Spleen (tissue), 11 donors: ENCODE measurements at regions not wholly inside any gene's neighbourhood (a gene's known extent, or its start where the extent isn't known, plus 50 kb on each side); places are given as distances from the start of the nearest gene placed in this dataset.

Source experiments
- DNase-seq: peaks from one replicate; pipeline ENCODE4 v3.0.0-alpha.2; 2020
- H3K27ac ChIP-seq, 8 donors: fragments of 200-600 bp; sonication (generic) in 7 of 8; 1 replicate in 4 of 8; 2 replicates in 4 of 8; pipeline versions ENCODE4 v1.5.0 to v1.8.0; 2016 to 2021; ENCODE audit warnings: inconsistent platforms in 4 of 8, mild to moderate bottlenecking in 4 of 8, moderate library complexity in 1 of 8
- H3K27me3 ChIP-seq, 7 donors: fragments of 200-600 bp; sonication (generic) in 6 of 7; replicated peaks in 1 of 7; 1 replicate in 4 of 7; 2 replicates in 3 of 7; pipeline versions ENCODE4 v1.5.0 to v1.8.0; 2016 to 2021; ENCODE audit warnings: inconsistent platforms in 3 of 7, mild to moderate bottlenecking in 1 of 7
- H3K36me3 ChIP-seq, 6 donors: fragments of 200-600 bp; sonication (generic) in 5 of 6; 1 replicate in 4 of 6; 2 replicates in 2 of 6; pipeline versions ENCODE4 v1.5.0 to v1.8.0; 2016 to 2021; ENCODE audit warnings: inconsistent platforms in 2 of 6
- H3K4me1 ChIP-seq, 6 donors: fragments of 200-600 bp; sonication (generic) in 5 of 6; 1 replicate in 3 of 6; 2 replicates in 3 of 6; pipeline versions ENCODE4 v1.5.0 to v1.8.0; 2016 to 2021; ENCODE audit warnings: inconsistent platforms in 3 of 6
- H3K4me3 ChIP-seq, 8 donors: fragments of 200-600 bp; sonication (generic) in 7 of 8; 1 replicate in 4 of 8; 2 replicates in 4 of 8; pipeline versions ENCODE4 v1.5.0 to v1.8.0; 2016 to 2021; ENCODE audit warnings: inconsistent platforms in 4 of 8, mild to moderate bottlenecking in 4 of 8, moderate library complexity in 2 of 8
- H3K9me3 ChIP-seq, 8 donors: fragments of 200-600 bp; sonication (generic) in 7 of 8; 1 replicate in 4 of 8; 2 replicates in 4 of 8; pipeline versions ENCODE4 v1.5.0 to v1.8.0; 2016 to 2021; ENCODE audit warnings: inconsistent platforms in 4 of 8
- POLR2A ChIP-seq, 3 donors: fragments of 450-650 bp; IDR thresholded peaks; one replicate each; pipeline ENCODE4 v1.5.1; 2017; ENCODE audit warnings: antibody characterized with exemption in 3 of 3, mild to moderate bottlenecking in 1 of 3
- POLR2AphosphoS5 ChIP-seq, 3 donors: sonication (generic); formaldehyde crosslinking; IDR thresholded peaks; one replicate each; pipeline ENCODE4 v1.5.1; 2017; ENCODE audit warnings: antibody characterized with exemption in 3 of 3
- WGBS, 5 donors: extraction: QIAGEN DNeasy Blood & Tissue Kit in 3 of 5; methylation state at CpG; one replicate each; pipeline versions ENCODE4 v1.1.5 to v1.1.7; 2013 to 2018; 5-methylcytosine and 5-hydroxymethylcytosine counted together
- intact Hi-C: fragments of 100-400 bp; cut with DNase I; formaldehyde crosslinking; loops from one replicate; pipeline ENCODE4 v1.15.0; 2023; ENCODE audit warnings: low total_unique reads
- TF ChIP-seq, protein P1 (sequence below), 11 experiments: fragments of 200-600 bp in 7 of 11; fragments of 450-650 bp in 4 of 11; sonication (generic) in 4 of 11; IDR thresholded peaks in 8 of 11; conservative IDR thresholded peaks in 3 of 11; 1 replicate in 7 of 11; 2 replicates in 4 of 11; pipeline versions ENCODE4 v1.4.0 to v1.8.0; 2016 to 2021; ENCODE audit warnings: antibody characterized with exemption in 11 of 11, inconsistent platforms in 4 of 11, mild to moderate bottlenecking in 1 of 11
- donor health status: healthy with polysubstance abuse.
- donor health status: DM: no; HTN: no; CAD: no; lungs with moderate emphysema.
- donor health status: DM: no; HTN: no; CAD: no.
- donor health status: Bipolar disorder and iron deficiency.
- donor health status: healthy.
- donor health status: DM: no; HTN: no; CAD: no.
- donor health status: DM: yes; HTN: yes; CAD: no.

DNA sequence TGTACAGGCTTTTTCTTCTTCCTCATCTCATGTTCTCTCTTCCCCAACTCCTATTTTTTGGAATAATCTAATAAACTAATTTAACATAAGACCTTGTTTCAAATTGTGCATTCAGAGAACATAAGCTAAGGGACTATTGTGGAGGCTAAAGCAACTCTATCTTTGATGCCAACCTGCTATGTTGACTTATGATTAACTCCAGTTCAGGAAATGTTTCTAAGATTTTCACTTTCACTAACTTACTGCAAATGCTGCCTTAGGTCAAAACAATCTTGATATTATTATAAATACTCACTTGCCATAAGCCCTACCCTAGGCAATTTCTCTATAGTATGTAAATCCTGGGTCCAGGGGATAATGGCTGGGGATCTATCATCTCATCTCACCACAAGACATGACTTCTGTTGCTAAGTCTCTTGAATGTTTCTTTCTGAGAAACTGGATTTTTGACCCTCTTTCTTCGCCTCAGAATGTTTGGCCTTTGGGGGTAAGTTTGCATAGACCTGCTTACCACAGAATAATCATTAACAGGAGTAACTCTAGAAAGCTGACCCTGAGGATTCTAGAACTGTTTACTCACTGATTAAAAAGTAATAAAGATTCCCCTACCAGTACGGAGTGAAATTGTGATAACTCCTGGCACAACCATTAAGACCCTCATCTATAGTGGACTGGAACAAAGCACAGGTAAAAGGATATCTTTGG is 768.1 kb downstream of the GBE1 start:
- WGBS, 5 donors: 72 to 81% (median 78%) methylated on average over 2 of the region's 2 CpGs

DNA sequence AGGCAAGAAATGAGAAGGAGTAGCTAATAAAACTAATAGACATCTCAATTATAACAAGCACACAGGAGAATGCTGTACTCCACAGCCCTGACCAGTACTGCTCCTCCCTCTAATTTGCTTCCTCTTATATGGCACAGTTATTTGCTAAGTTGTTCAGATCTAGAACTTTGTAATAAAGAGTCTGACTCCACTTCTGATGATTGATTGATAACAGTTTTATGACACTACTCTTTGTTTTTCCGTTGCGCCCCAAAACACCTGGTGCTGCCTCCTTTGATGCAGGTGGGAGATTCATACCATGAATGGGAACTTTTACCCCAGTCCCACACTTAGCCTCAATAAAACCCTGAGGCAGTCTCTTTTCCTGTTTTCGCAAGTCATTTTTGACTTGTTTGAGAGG is 777.7 kb downstream of the GBE1 start:
- Histone ChIP-seq H3K4me1 (no peaks in the 10 kb centered on the region), H3K27me3 (no peaks in the 10 kb centered on the region), H3K36me3 (no peaks in the 10 kb centered on the region), H3K27ac (no peak overlapping the region), H3K4me3 (no peak overlapping the region), H3K9me3 (peaks cover 0 to 30% (median 22%) of the 10 kb centered on the region in 8 donors)
- TF ChIP-seq POLR2AphosphoS5 (IDR thresholded peaks at IDR 0.05) (no peak), POLR2A (IDR thresholded peaks at IDR 0.05) (no peak)
- TF ChIP-seq, protein P1, sequence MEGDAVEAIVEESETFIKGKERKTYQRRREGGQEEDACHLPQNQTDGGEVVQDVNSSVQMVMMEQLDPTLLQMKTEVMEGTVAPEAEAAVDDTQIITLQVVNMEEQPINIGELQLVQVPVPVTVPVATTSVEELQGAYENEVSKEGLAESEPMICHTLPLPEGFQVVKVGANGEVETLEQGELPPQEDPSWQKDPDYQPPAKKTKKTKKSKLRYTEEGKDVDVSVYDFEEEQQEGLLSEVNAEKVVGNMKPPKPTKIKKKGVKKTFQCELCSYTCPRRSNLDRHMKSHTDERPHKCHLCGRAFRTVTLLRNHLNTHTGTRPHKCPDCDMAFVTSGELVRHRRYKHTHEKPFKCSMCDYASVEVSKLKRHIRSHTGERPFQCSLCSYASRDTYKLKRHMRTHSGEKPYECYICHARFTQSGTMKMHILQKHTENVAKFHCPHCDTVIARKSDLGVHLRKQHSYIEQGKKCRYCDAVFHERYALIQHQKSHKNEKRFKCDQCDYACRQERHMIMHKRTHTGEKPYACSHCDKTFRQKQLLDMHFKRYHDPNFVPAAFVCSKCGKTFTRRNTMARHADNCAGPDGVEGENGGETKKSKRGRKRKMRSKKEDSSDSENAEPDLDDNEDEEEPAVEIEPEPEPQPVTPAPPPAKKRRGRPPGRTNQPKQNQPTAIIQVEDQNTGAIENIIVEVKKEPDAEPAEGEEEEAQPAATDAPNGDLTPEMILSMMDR (IDR thresholded peaks at IDR 0.05 in 8 of 11, conservative IDR thresholded peaks at IDR 0.05 in 3 of 11): no peak
- 55 to 93% (median 78%) methylated on average over 3 of the region's 3 CpGs for WGBS, 5 donors
- intact Hi-C loops: no loop called here
- DNase-seq: no peak

More for the DNA sequence above, 768.1 kb downstream of the GBE1 start:
- peaks cover 0 to 34% (median 17%) of the 10 kb centered on the region in 8 donors for H3K9me3 ChIP-seq
- H3K4me1 ChIP-seq: no peaks in the 10 kb centered on the region
- no peak overlapping the region for H3K27ac ChIP-seq
- no peak overlapping the region for H3K4me3 ChIP-seq
- no peak for TF ChIP-seq POLR2A (IDR thresholded peaks at IDR 0.05)
- no peak for TF ChIP-seq POLR2AphosphoS5 (IDR thresholded peaks at IDR 0.05)
- TF ChIP-seq, protein P1 (IDR thresholded peaks at IDR 0.05 in 8 of 11, conservative IDR thresholded peaks at IDR 0.05 in 3 of 11): no peak
- no peaks in the 10 kb centered on the region for H3K36me3 ChIP-seq
- intact Hi-C loops: no loop called here
- no peak for DNase-seq
- no peaks in the 10 kb centered on the region for H3K27me3 ChIP-seq

DNA sequence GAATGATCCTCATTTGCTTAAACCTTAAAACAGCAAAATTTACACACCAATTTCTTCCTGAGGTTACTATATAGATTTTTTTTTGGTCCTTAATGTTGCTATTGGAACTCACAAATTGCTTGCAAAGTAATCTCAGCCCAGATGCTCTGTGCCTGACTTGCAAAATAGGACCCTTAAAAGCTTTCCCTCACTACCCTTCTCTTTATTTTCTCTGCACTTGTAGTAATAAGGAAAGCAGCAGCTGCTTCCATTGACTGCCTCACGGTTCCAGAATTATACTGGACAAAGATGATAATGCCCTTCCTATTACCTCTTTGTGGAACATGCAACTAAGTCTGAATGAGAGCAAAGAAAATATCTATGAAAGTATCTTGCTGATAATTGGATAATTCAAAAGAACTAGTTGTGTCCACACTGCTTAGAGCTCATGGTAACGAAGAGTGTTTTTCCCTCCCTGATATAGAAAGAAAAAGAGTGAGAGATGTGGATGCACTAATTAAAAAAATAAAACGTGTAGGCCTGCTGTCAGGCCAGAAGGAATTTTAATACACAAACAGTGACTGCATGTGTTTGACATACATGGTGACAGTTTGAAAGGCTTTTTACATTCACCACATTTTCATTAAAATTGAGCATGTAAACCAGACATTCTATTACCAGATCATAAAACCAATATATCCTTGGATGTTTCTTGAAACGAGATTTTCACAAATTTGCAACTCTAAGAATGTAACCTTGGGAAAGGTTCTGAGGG is 783.1 kb downstream of the GBE1 start:
- TF ChIP-seq POLR2AphosphoS5 (IDR thresholded peaks at IDR 0.05) (no peak), POLR2A (IDR thresholded peaks at IDR 0.05) (no peak)
- TF ChIP-seq, protein P1 (IDR thresholded peaks at IDR 0.05 in 8 of 11, conservative IDR thresholded peaks at IDR 0.05 in 3 of 11): no peak

DNA sequence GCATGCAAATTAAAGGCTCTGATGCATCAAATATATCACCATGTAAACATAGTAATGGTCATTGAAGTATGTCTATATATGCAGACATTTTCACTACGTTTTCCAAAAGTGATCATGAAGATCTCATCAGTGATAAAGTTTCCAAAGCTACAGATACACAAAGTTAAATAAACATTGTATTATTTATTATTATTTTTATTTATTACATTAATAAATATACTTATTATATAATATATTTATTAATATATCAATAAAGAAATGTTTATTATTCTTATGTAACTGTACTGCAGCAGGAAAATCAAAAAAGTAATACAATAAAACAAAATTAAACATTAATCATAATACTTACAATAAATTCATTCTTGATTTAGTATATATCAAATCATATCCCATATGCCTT is 791.2 kb downstream of the GBE1 start:
- 64 to 83% (median 68%) methylated on average over 1 of the region's 1 CpG for WGBS, 5 donors
- intact Hi-C loops: no loop called here
- no peak overlapping the region for H3K4me3 ChIP-seq
- TF ChIP-seq POLR2AphosphoS5 (IDR thresholded peaks at IDR 0.05) (no peak), POLR2A (IDR thresholded peaks at IDR 0.05) (no peak)
- TF ChIP-seq, protein P1 (IDR thresholded peaks at IDR 0.05 in 8 of 11, conservative IDR thresholded peaks at IDR 0.05 in 3 of 11): no peak
- no peak overlapping the region for H3K27ac ChIP-seq
- H3K36me3 ChIP-seq: no peaks in the 10 kb centered on the region
- DNase-seq: no peak
- no peaks in the 10 kb centered on the region for H3K4me1 ChIP-seq
- no peaks in the 10 kb centered on the region for H3K27me3 ChIP-seq
- peaks cover 0 to 37% (median 28%) of the 10 kb centered on the region in 8 donors for H3K9me3 ChIP-seq

More for the DNA sequence above, 783.1 kb downstream of the GBE1 start:
- Histone ChIP-seq H3K9me3 (peaks cover 0 to 22% (median 14%) of the 10 kb centered on the region in 8 donors), H3K27ac (no peak overlapping the region), H3K36me3 (no peaks in the 10 kb centered on the region), H3K4me3 (no peak overlapping the region), H3K4me1 (no peaks in the 10 kb centered on the region), H3K27me3 (no peaks in the 10 kb centered on the region)
- no peak for DNase-seq
- WGBS, 5 donors: 55 to 77% (median 62%) methylated on average over 4 of the region's 4 CpGs
- intact Hi-C loops: no loop called here
